HG02588 (cell line): ENCODE measurements at regions not wholly inside any gene's neighbourhood (a gene's known extent, or its start where the extent isn't known, plus 50 kb on each side); places are given as distances from the start of the nearest gene placed in this dataset.

Experiments
- ATAC-seq: cut with Tn5 transposase; IDR thresholded peaks from one replicate; pipeline ENCODE4 v1.9.1; 2021; ENCODE audit warnings: mild to moderate bottlenecking, moderate library complexity; ENCODE audit not compliant: unreplicated experiment

- ATAC-seq = no peak
These were observed 247.6 kb upstream of the PWP1 start for GRCh38 chr12:107437954-107438353.

- no peak for ATAC-seq
These were observed 246.4 kb upstream of the PWP1 start for GRCh38 chr12:107439026-107439738.

GRCh38 chr12:107440606-107441005 is 245.0 kb upstream of the PWP1 start:
- no peak for ATAC-seq

GRCh38 chr12:107441665-107442300 is 243.8 kb upstream of the PWP1 start:
- ATAC-seq = no peak

- no peak for ATAC-seq
These were observed 243.1 kb upstream of the PWP1 start for GRCh38 chr12:107442326-107442987.

- ATAC-seq = no peak
These were observed 242.1 kb upstream of the PWP1 start for GRCh38 chr12:107443320-107444090.

- no peak for ATAC-seq
These were observed 240.8 kb upstream of the PWP1 start for GRCh38 chr12:107444771-107445170.

GRCh38 chr12:107446476-107446875 is 239.1 kb upstream of the PWP1 start:
- ATAC-seq = no peak

- no peak for ATAC-seq
These were observed 238.3 kb upstream of the PWP1 start for GRCh38 chr12:107447336-107447735.

- ATAC-seq = no peak
These were observed 237.4 kb upstream of the PWP1 start for GRCh38 chr12:107448198-107448597.

- ATAC-seq = no peak
These were observed 235.7 kb upstream of the PWP1 start for GRCh38 chr12:107449891-107450290.

- no peak for ATAC-seq
These were observed 235.1 kb upstream of the PWP1 start for GRCh38 chr12:107450541-107450940.

- ATAC-seq = no peak
These were observed 234.4 kb upstream of the PWP1 start for GRCh38 chr12:107451246-107451645.

GRCh38 chr12:107454109-107454830 is 231.3 kb upstream of the PWP1 start:
- no peak for ATAC-seq

GRCh38 chr12:107457362-107457935 is 228.2 kb upstream of the PWP1 start:
- ATAC-seq = no peak

- no peak for ATAC-seq
These were observed 227.4 kb upstream of the PWP1 start for GRCh38 chr12:107458163-107458562.

GRCh38 chr12:107458990-107459389 is 226.6 kb upstream of the PWP1 start:
- no peak for ATAC-seq

- ATAC-seq = no peak
These were observed 226.0 kb upstream of the PWP1 start for GRCh38 chr12:107459641-107460040.

GRCh38 chr12:107461222-107461975 is 224.2 kb upstream of the PWP1 start:
- no peak for ATAC-seq
